ENCODE measurements at regions not wholly inside any gene's neighbourhood (a gene's known extent, or its start where the extent isn't known, plus 50 kb on each side); places are given as distances from the start of the nearest gene placed in this dataset.

DNA sequence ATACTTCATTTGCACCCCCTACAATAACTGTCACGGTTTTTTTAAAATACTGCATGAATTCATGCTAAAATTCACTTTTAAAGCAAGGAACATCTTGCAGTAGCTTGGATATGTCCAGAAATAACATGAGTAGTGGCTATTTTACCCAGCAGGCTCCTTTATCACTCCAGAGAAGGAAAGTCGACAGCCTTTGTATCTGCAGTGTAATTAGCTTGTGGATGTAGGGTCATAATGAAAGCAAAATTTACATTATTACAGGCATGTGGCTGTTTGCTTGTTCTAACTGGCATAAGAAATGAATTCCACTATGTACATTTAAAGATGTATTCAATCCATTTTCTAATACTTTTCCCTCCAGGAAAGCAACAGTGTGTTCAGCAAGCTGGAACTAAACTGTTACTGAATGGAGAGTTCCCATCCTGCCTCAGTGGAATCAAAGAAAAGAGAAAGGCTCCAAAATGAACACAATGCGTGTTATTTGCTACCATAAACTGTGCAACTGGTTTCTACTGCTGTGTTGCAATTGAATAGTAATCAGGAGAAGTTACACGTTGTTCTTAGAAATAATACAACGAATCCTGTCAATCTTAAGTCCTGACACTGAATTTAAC, 321.2 kb upstream of the VRK2 start:
- no peak for TF ChIP-seq POLR2A (IDR thresholded peaks at IDR 0.05)
- TF ChIP-seq CTCF (IDR thresholded peaks at IDR 0.05), result no peak
- TF ChIP-seq POLR2AphosphoS5 (IDR thresholded peaks at IDR 0.05), result no peak
